ENCODE measurements at regions not wholly inside any gene's neighbourhood (a gene's known extent, or its start where the extent isn't known, plus 50 kb on each side); places are given as distances from the start of the nearest gene placed in this dataset.

- H3K4me1 Mint-ChIP-seq, result peaks cover 0 to 6% of the 10 kb centered on the region in 2 donors
- WGBS (ENCODE audit: insufficient coverage), result 84% methylated on average over 5 of the region's 5 CpGs
- no peaks in the 10 kb centered on the region for H3K27me3 ChIP-seq (ENCODE audit: control insufficient read depth, insufficient read depth, low read length)
- peaks cover 3% of the 10 kb centered on the region for H3K9me3 ChIP-seq (ENCODE audit: control insufficient read depth, insufficient read depth, low read length)
- no peak overlapping the region for H3K4me3 ChIP-seq (ENCODE audit: low read length)
- H3K36me3 Mint-ChIP-seq, result no peaks in the 10 kb centered on the region
- no peaks in the 10 kb centered on the region for H3K4me1 ChIP-seq (ENCODE audit: control insufficient read depth, insufficient read depth, low read length)
- DNase-seq (no peak), ATAC-seq (no peak)
- H3K27ac Mint-ChIP-seq, result no peak overlapping the region
- peaks cover 7 to 34% of the 10 kb centered on the region in 2 donors for H3K27me3 Mint-ChIP-seq (ENCODE audit: low read depth in 2 of 2)
- H3K4me3 Mint-ChIP-seq, result no peak overlapping the region
- no peaks in the 10 kb centered on the region for H3K9me3 Mint-ChIP-seq
- intact Hi-C loops (cut with micrococcal nuclease), result no loop called here
- TF ChIP-seq CTCF (IDR thresholded peaks at IDR 0.05), result no peak
- no peaks in the 10 kb centered on the region for H3K36me3 ChIP-seq (ENCODE audit: control insufficient read depth, insufficient read depth, low read length)
- no peak overlapping the region for H3K27ac ChIP-seq (ENCODE audit: low read length)
These were observed 421.5 kb upstream of the POU3F3 start for GRCh38 chr2:104432401-104432800.

- Mint-ChIP-seq H3K27me3 (ENCODE audit: low read depth in 2 of 2) (peaks cover 7 to 36% of the 10 kb centered on the region in 2 donors), H3K36me3 (no peaks in the 10 kb centered on the region), H3K27ac (no peak overlapping the region), H3K9me3 (no peaks in the 10 kb centered on the region), H3K4me1 (peaks cover 0 to 6% of the 10 kb centered on the region in 2 donors), H3K4me3 (no peak overlapping the region)
- no peak for DNase-seq
- 95% methylated on average over 2 of the region's 2 CpGs for WGBS (ENCODE audit: insufficient coverage)
- Histone ChIP-seq H3K27me3 (ENCODE audit: control insufficient read depth, insufficient read depth, low read length) (no peaks in the 10 kb centered on the region), H3K4me3 (ENCODE audit: low read length) (no peak overlapping the region), H3K27ac (ENCODE audit: low read length) (no peak overlapping the region), H3K36me3 (ENCODE audit: control insufficient read depth, insufficient read depth, low read length) (no peaks in the 10 kb centered on the region), H3K4me1 (ENCODE audit: control insufficient read depth, insufficient read depth, low read length) (no peaks in the 10 kb centered on the region), H3K9me3 (ENCODE audit: control insufficient read depth, insufficient read depth, low read length) (peaks cover 3% of the 10 kb centered on the region)
- ATAC-seq, result no peak
- no peak for TF ChIP-seq CTCF (IDR thresholded peaks at IDR 0.05)
- intact Hi-C loops (cut with micrococcal nuclease), result no loop called here
These were observed 420.9 kb upstream of the POU3F3 start for GRCh38 chr2:104432991-104433390.

- DNase-seq (no peak), ATAC-seq (no peak)
- H3K9me3 Mint-ChIP-seq, result no peaks in the 10 kb centered on the region
- no peak overlapping the region for H3K27ac Mint-ChIP-seq
- peaks cover 7 to 36% of the 10 kb centered on the region in 2 donors for H3K27me3 Mint-ChIP-seq (ENCODE audit: low read depth in 2 of 2)
- H3K4me3 Mint-ChIP-seq, result no peak overlapping the region
- H3K4me1 Mint-ChIP-seq, result peaks cover 0 to 6% of the 10 kb centered on the region in 2 donors
- Histone ChIP-seq H3K9me3 (ENCODE audit: control insufficient read depth, insufficient read depth, low read length) (peaks cover 3% of the 10 kb centered on the region), H3K36me3 (ENCODE audit: control insufficient read depth, insufficient read depth, low read length) (no peaks in the 10 kb centered on the region), H3K4me3 (ENCODE audit: low read length) (no peak overlapping the region), H3K27me3 (ENCODE audit: control insufficient read depth, insufficient read depth, low read length) (no peaks in the 10 kb centered on the region), H3K27ac (ENCODE audit: low read length) (no peak overlapping the region), H3K4me1 (ENCODE audit: control insufficient read depth, insufficient read depth, low read length) (no peaks in the 10 kb centered on the region)
- TF ChIP-seq CTCF (IDR thresholded peaks at IDR 0.05), result no peak
- no CpG with 5 or more reads among the region's 3 CpGs for WGBS (ENCODE audit: insufficient coverage)
- intact Hi-C loops (cut with micrococcal nuclease), result no loop called here
- no peaks in the 10 kb centered on the region for H3K36me3 Mint-ChIP-seq
These were observed 420.3 kb upstream of the POU3F3 start for GRCh38 chr2:104433657-104434056.

- peaks cover 0 to 6% of the 10 kb centered on the region in 2 donors for H3K4me1 Mint-ChIP-seq
- no peak for DNase-seq
- H3K4me3 Mint-ChIP-seq, result no peak overlapping the region
These were observed 419.6 kb upstream of the POU3F3 start for GRCh38 chr2:104434318-104434792.

More at GRCh38 chr2:104434318-104434792, 419.6 kb upstream of the POU3F3 start:
- no peaks in the 10 kb centered on the region for H3K4me1 ChIP-seq (ENCODE audit: control insufficient read depth, insufficient read depth, low read length)
- WGBS (ENCODE audit: insufficient coverage), result 18% methylated on average over 13 of the region's 13 CpGs
- H3K9me3 Mint-ChIP-seq, result no peaks in the 10 kb centered on the region
- ATAC-seq, result no peak
- peaks cover 7 to 36% of the 10 kb centered on the region in 2 donors for H3K27me3 Mint-ChIP-seq (ENCODE audit: low read depth in 2 of 2)
- H3K27ac Mint-ChIP-seq, result no peak overlapping the region
- intact Hi-C loops (cut with micrococcal nuclease), result no loop called here
- no peaks in the 10 kb centered on the region for H3K36me3 Mint-ChIP-seq
- H3K9me3 ChIP-seq (ENCODE audit: control insufficient read depth, insufficient read depth, low read length), result peaks cover 3% of the 10 kb centered on the region
- H3K36me3 ChIP-seq (ENCODE audit: control insufficient read depth, insufficient read depth, low read length), result no peaks in the 10 kb centered on the region
- H3K27ac ChIP-seq (ENCODE audit: low read length), result no peak overlapping the region
- H3K27me3 ChIP-seq (ENCODE audit: control insufficient read depth, insufficient read depth, low read length), result no peaks in the 10 kb centered on the region
- no peak overlapping the region for H3K4me3 ChIP-seq (ENCODE audit: low read length)
- no peak for TF ChIP-seq CTCF (IDR thresholded peaks at IDR 0.05)

All from natural killer cell (primary cell).